OCI-LY7 (cell line): ENCODE measurements at regions not wholly inside any gene's neighbourhood (a gene's known extent, or its start where the extent isn't known, plus 50 kb on each side); places are given as distances from the start of the nearest gene placed in this dataset.

Experiments used
- EZH2phosphoT487 ChIP-seq: fragments of 200-600 bp; sonication (generic); IDR thresholded peaks from 2 replicates; pipeline ENCODE4 v1.6.1; 2018; ENCODE audit warnings: low read depth, borderline replicate concordance, mild to moderate bottlenecking, mixed run types, antibody characterized with exemption, low read length, moderate library complexity, mixed read lengths
- TF ChIP-seq, protein P1 (sequence below): fragments of 200-600 bp; sonication (generic); conservative IDR thresholded peaks from 2 replicates; pipeline ENCODE4 v1.5.1; 2014; ENCODE audit warnings: mild to moderate bottlenecking, antibody characterized with exemption, low read length, moderate library complexity, mixed read lengths

DNA sequence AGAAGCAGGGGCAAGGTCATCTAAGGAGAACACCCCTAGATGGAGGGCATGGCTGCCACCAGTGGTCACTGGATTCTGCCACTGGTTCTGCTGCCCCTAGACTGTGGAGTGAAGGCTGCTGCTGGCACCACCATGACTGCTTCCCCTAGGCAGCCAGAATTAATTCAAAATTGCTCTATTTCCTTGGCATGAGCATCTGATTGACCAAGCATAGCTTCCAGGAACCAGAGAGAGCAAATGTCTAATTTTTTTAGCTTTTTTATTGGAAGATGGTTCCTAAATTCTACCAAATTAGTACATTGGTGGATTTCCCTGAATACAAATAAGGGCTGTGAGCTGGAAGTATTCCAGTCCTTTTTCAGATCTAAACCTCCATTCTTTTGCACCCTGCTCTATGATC lies 270.2 kb upstream of the GBE1 start:
- TF ChIP-seq, protein P1, sequence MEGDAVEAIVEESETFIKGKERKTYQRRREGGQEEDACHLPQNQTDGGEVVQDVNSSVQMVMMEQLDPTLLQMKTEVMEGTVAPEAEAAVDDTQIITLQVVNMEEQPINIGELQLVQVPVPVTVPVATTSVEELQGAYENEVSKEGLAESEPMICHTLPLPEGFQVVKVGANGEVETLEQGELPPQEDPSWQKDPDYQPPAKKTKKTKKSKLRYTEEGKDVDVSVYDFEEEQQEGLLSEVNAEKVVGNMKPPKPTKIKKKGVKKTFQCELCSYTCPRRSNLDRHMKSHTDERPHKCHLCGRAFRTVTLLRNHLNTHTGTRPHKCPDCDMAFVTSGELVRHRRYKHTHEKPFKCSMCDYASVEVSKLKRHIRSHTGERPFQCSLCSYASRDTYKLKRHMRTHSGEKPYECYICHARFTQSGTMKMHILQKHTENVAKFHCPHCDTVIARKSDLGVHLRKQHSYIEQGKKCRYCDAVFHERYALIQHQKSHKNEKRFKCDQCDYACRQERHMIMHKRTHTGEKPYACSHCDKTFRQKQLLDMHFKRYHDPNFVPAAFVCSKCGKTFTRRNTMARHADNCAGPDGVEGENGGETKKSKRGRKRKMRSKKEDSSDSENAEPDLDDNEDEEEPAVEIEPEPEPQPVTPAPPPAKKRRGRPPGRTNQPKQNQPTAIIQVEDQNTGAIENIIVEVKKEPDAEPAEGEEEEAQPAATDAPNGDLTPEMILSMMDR = no peak
- TF ChIP-seq EZH2phosphoT487 = no peak
